ENCODE measurements at regions not wholly inside any gene's neighbourhood (a gene's known extent, or its start where the extent isn't known, plus 50 kb on each side); places are given as distances from the start of the nearest gene placed in this dataset.
"Not testable (repeated sequence)": the region's sequence is repeated elsewhere in the genome, so short reads cannot be mapped to it uniquely, and the experiment has no call there.

- Mint-ChIP-seq H3K9me3 (no peaks in the 10 kb centered on the region), H3K36me3 (no peaks in the 10 kb centered on the region), H3K27me3 (peaks cover 0 to 4% (median 0%) of the 10 kb centered on the region in 3 donors), H3K4me1 (no peaks in the 10 kb centered on the region), H3K27ac (no peak overlapping the region), H3K4me3 (no peak overlapping the region)
- ATAC-seq (ENCODE audit: low read depth in 2 of 2), result no peak
- no peak for DNase-seq
These were observed 84.5 kb upstream of the RALGAPA2 start for GRCh38 chr20:20796766-20797440.

- Mint-ChIP-seq H3K4me3 (no peak overlapping the region), H3K27ac (no peak overlapping the region), H3K36me3 (no peaks in the 10 kb centered on the region), H3K4me1 (no peaks in the 10 kb centered on the region), H3K9me3 (no peaks in the 10 kb centered on the region), H3K27me3 (peaks cover 0 to 5% (median 0%) of the 10 kb centered on the region in 3 donors)
- no peak for ATAC-seq (ENCODE audit: low read depth in 2 of 2)
- DNase-seq, result no peak
These were observed 83.3 kb upstream of the RALGAPA2 start for GRCh38 chr20:20795721-20796120.

- Mint-ChIP-seq H3K9me3 (no peaks in the 10 kb centered on the region), H3K36me3 (no peaks in the 10 kb centered on the region), H3K4me3 (no peak overlapping the region), H3K27me3 (peaks cover 0 to 5% (median 0%) of the 10 kb centered on the region in 3 donors), H3K4me1 (no peaks in the 10 kb centered on the region), H3K27ac (no peak overlapping the region)
- ATAC-seq (ENCODE audit: low read depth in 2 of 2) (no peak), DNase-seq (no peak)
These were observed 82.7 kb upstream of the RALGAPA2 start for GRCh38 chr20:20795119-20795518.

- Mint-ChIP-seq H3K27ac (peak overlapping the region in 1 of 6 donors; percentile 70), H3K4me1 (no peaks in the 10 kb centered on the region), H3K27me3 (peaks cover 0 to 9% (median 5%) of the 10 kb centered on the region in 3 donors), H3K4me3 (no peak overlapping the region), H3K36me3 (no peaks in the 10 kb centered on the region), H3K9me3 (no peaks in the 10 kb centered on the region)
- no peak for ATAC-seq (ENCODE audit: low read depth in 2 of 2)
- DNase-seq, result no peak
These were observed 81.1 kb upstream of the RALGAPA2 start for GRCh38 chr20:20793591-20793990.

- Mint-ChIP-seq H3K4me1 (peaks cover 0 to 5% (median 0%) of the 10 kb centered on the region in 3 donors), H3K36me3 (peaks cover 0 to 9% of the 10 kb centered on the region in 2 donors), H3K4me3 (no peak overlapping the region), H3K27me3 (peaks cover 0 to 11% (median 9%) of the 10 kb centered on the region in 3 donors), H3K9me3 (peaks cover 4 to 13% (median 7%) of the 10 kb centered on the region in 7 donors), H3K27ac (no peak overlapping the region)
- DNase-seq (no peak), ATAC-seq (ENCODE audit: low read depth in 2 of 2) (no peak)
These were observed 79.5 kb upstream of the RALGAPA2 start for GRCh38 chr20:20791664-20792568.

- ATAC-seq (ENCODE audit: low read depth in 2 of 2) (no peak), DNase-seq (no peak)
- H3K27me3 Mint-ChIP-seq, result peaks cover 0 to 11% (median 9%) of the 10 kb centered on the region in 3 donors
- peaks cover 0 to 5% (median 2%) of the 10 kb centered on the region in 3 donors for H3K4me1 Mint-ChIP-seq
- H3K4me3 Mint-ChIP-seq, result no peak overlapping the region
- no peak overlapping the region for H3K27ac Mint-ChIP-seq
- H3K36me3 Mint-ChIP-seq, result peaks cover 0 to 14% of the 10 kb centered on the region in 2 donors
- peaks cover 4 to 17% (median 11%) of the 10 kb centered on the region in 7 donors for H3K9me3 Mint-ChIP-seq
These were observed 75.9 kb upstream of the RALGAPA2 start for GRCh38 chr20:20788308-20788707.

GRCh38 chr20:20786428-20786827 lies 74.0 kb upstream of the RALGAPA2 start:
- peaks cover 4 to 17% (median 11%) of the 10 kb centered on the region in 7 donors for H3K9me3 Mint-ChIP-seq
- H3K36me3 Mint-ChIP-seq, result peaks cover 0 to 14% of the 10 kb centered on the region in 2 donors
- peaks cover 0 to 5% (median 2%) of the 10 kb centered on the region in 3 donors for H3K4me1 Mint-ChIP-seq
- no peak overlapping the region for H3K27ac Mint-ChIP-seq
- DNase-seq (no peak), ATAC-seq (ENCODE audit: low read depth in 2 of 2) (no peak)
- no peak overlapping the region for H3K4me3 Mint-ChIP-seq
- H3K27me3 Mint-ChIP-seq, result peaks cover 0 to 9% (median 9%) of the 10 kb centered on the region in 3 donors

- H3K27me3 Mint-ChIP-seq, result peaks cover 0 to 15% (median 9%) of the 10 kb centered on the region in 3 donors
These were observed 72.8 kb upstream of the RALGAPA2 start for GRCh38 chr20:20785226-20785625.

GRCh38 chr20:20784450-20784849 lies 72.0 kb upstream of the RALGAPA2 start:
- not testable (repeated sequence) for DNase-seq; ATAC-seq (ENCODE audit: low read depth in 2 of 2); H3K27ac Mint-ChIP-seq; H3K4me3 Mint-ChIP-seq
- Mint-ChIP-seq H3K36me3 (peaks cover 0 to 14% of the 10 kb centered on the region in 2 donors), H3K9me3 (peaks cover 4 to 17% (median 11%) of the 10 kb centered on the region in 7 donors), H3K4me1 (peaks cover 0 to 12% (median 4%) of the 10 kb centered on the region in 3 donors), H3K27me3 (peaks cover 0 to 20% (median 7%) of the 10 kb centered on the region in 3 donors)

More at GRCh38 chr20:20785226-20785625, 72.8 kb upstream of the RALGAPA2 start:
- peaks cover 0 to 9% (median 4%) of the 10 kb centered on the region in 3 donors for H3K4me1 Mint-ChIP-seq
- H3K36me3 Mint-ChIP-seq, result peaks cover 0 to 14% of the 10 kb centered on the region in 2 donors
- H3K4me3 Mint-ChIP-seq, result no peak overlapping the region
- ATAC-seq (ENCODE audit: low read depth in 2 of 2), result no peak
- DNase-seq, result no peak
- H3K27ac Mint-ChIP-seq, result no peak overlapping the region
- peaks cover 4 to 17% (median 11%) of the 10 kb centered on the region in 7 donors for H3K9me3 Mint-ChIP-seq

GRCh38 chr20:20783450-20783849 lies 71.0 kb upstream of the RALGAPA2 start:
- peaks cover 4 to 17% (median 11%) of the 10 kb centered on the region in 7 donors for H3K9me3 Mint-ChIP-seq
- no peak overlapping the region for H3K4me3 Mint-ChIP-seq
- H3K4me1 Mint-ChIP-seq, result peaks cover 0 to 12% (median 4%) of the 10 kb centered on the region in 3 donors
- peaks cover 0 to 20% (median 0%) of the 10 kb centered on the region in 3 donors for H3K27me3 Mint-ChIP-seq
- DNase-seq (no peak), ATAC-seq (ENCODE audit: low read depth in 2 of 2) (no peak)
- H3K27ac Mint-ChIP-seq, result no peak overlapping the region
- H3K36me3 Mint-ChIP-seq, result peaks cover 0 to 14% of the 10 kb centered on the region in 2 donors

GRCh38 chr20:20782755-20783154 lies 70.3 kb upstream of the RALGAPA2 start:
- Mint-ChIP-seq H3K9me3 (peaks cover 4 to 14% (median 11%) of the 10 kb centered on the region in 7 donors), H3K27ac (no peak overlapping the region), H3K4me3 (no peak overlapping the region), H3K4me1 (peaks cover 0 to 12% (median 4%) of the 10 kb centered on the region in 3 donors), H3K36me3 (peaks cover 0 to 13% of the 10 kb centered on the region in 2 donors), H3K27me3 (peaks cover 0 to 20% (median 0%) of the 10 kb centered on the region in 3 donors)
- DNase-seq (no peak), ATAC-seq (ENCODE audit: low read depth in 2 of 2) (no peak)

- H3K27ac Mint-ChIP-seq, result no peak overlapping the region
- ATAC-seq (ENCODE audit: low read depth in 2 of 2) (no peak), DNase-seq (no peak)
- peaks cover 0 to 15% (median 0%) of the 10 kb centered on the region in 3 donors for H3K27me3 Mint-ChIP-seq
- H3K9me3 Mint-ChIP-seq, result peaks cover 1 to 10% (median 7%) of the 10 kb centered on the region in 7 donors
- H3K4me1 Mint-ChIP-seq, result peaks cover 0 to 8% (median 4%) of the 10 kb centered on the region in 3 donors
- H3K4me3 Mint-ChIP-seq, result no peak overlapping the region
- peaks cover 0 to 8% of the 10 kb centered on the region in 2 donors for H3K36me3 Mint-ChIP-seq
These were observed 69.8 kb upstream of the RALGAPA2 start for GRCh38 chr20:20782231-20782630.

- Mint-ChIP-seq H3K36me3 (no peaks in the 10 kb centered on the region), H3K27ac (no peak overlapping the region), H3K27me3 (peaks cover 0 to 19% (median 0%) of the 10 kb centered on the region in 3 donors), H3K9me3 (peaks cover 0 to 6% (median 4%) of the 10 kb centered on the region in 7 donors), H3K4me3 (no peak overlapping the region), H3K4me1 (peaks cover 0 to 7% (median 3%) of the 10 kb centered on the region in 3 donors)
- ATAC-seq (ENCODE audit: low read depth in 2 of 2) (no peak), DNase-seq (no peak)
These were observed 68.6 kb upstream of the RALGAPA2 start for GRCh38 chr20:20781029-20781428.
